Erythroblast (primary cell): ENCODE measurements at regions not wholly inside any gene's neighbourhood (a gene's known extent, or its start where the extent isn't known, plus 50 kb on each side); places are given as distances from the start of the nearest gene placed in this dataset.

Experiments
- DNase-seq, 2 experiments: peaks; one replicate each; lab custom pipeline; 2025; lab: John Stamatoyannopoulos, UW
- GATA1 ChIP-seq: IDR thresholded peaks from 2 replicates; pipeline ENCODE4 v1.6.1; 2011; ENCODE audit warnings: low read depth, mild to moderate bottlenecking, control low read depth, low read length, moderate library complexity
- POLR2A ChIP-seq: IDR thresholded peaks from 2 replicates; pipeline ENCODE4 v1.6.1; 2011; ENCODE audit warnings: mild to moderate bottlenecking, low read length

GRCh38 chr1:112783059-112783458 lies 67.9 kb upstream of the PPM1J start:
- no peak for DNase-seq
- TF ChIP-seq POLR2A (no peak), GATA1 (no peak)

GRCh38 chr1:112779665-112780526 lies 64.8 kb upstream of the PPM1J start:
- TF ChIP-seq POLR2A = no peak
- no peak for TF ChIP-seq GATA1
- no peak for DNase-seq

GRCh38 chr1:112778137-112778536 lies 63.0 kb upstream of the PPM1J start:
- TF ChIP-seq POLR2A (no peak), GATA1 (no peak)
- DNase-seq = no peak

GRCh38 chr1:112776688-112777087 lies 61.6 kb upstream of the PPM1J start:
- no peak for TF ChIP-seq POLR2A
- TF ChIP-seq GATA1 = no peak
- DNase-seq = no peak

DNA sequence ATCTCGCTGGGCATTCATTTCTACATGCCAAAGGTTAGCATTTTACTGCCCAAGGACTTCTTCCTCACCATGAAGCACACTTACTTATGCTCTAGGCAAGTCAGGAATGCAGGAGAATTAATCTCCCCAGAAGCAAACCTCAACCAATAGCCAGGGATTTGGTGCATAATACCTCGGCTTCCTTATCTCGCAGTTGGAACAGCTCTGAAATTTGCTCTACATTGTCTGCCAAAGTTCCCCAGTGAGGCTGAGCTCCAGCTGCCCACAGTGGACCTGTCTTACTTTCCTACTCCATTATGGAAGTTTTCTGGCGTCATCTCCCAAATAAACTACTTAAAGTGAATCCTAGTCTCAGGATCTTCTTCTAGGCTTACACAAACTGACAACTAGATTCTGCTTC lies 57.6 kb upstream of the PPM1J start:
- no peak for TF ChIP-seq POLR2A
- TF ChIP-seq GATA1 = no peak
- DNase-seq = no peak

DNA sequence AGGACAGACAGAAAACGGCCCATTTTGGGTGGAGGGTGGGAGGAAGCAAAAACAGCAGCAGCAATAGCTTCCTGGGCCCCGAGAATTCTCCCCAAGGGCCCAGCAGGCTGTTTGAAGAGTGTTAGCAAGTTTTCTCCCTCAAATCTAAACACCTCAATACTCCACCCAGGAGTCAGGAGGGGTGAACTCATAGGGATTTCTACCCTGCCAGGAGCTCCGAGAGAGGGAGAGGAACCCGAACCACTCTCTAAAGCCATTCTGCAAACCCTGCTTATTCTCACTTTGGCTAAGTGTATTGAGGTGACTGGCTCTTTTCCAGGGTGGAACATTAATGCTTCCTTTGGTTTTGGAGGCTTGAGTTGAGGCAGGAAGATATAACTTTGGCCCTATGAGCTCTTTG lies 55.6 kb upstream of the PPM1J start:
- TF ChIP-seq POLR2A (no peak), GATA1 (no peak)
- no peak for DNase-seq

DNA sequence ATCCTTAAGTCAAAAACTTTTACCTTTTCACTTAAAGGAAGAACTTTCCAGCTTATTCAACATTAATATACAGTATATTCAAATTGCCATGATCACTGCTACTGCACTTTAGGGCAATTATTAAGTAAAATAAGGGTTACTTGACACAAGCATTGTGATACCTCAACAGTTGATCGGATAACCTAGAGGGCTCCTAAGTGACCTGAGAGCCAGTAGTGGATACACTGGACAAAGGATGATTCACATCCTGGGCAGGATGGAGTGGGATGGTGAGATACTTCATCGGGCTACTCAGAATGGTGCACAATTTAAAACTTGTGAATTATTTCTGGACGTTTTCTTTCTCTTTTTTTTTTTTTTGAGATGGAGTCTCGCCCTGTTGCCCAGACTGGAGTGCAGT lies 54.5 kb upstream of the PPM1J start:
- TF ChIP-seq POLR2A = no peak
- no peak for TF ChIP-seq GATA1
- no peak for DNase-seq

DNA sequence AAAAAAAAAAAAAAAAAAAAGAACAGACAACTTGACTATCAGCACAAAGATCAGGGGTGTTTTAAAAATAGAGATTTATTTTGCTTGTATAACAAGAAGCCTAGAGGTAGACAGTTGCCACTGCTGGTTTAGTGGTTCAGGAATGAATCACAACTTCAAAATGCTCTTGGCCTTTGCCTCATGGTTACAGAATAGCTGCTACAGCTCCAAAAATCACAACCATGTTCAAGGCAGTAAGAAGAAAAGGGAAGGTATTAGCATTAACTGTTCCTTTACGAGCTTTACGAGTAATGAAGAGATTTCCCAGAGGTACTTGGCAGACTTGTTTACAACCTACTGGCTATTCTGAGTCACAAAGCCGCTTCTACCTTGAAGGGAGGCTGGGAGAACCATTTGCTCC lies 52.5 kb upstream of the PPM1J start:
- no peak for DNase-seq

More for the DNA sequence above, 52.5 kb upstream of the PPM1J start:
- TF ChIP-seq POLR2A (no peak), GATA1 (no peak)
